HG02938 (cell line): ENCODE measurements at regions not wholly inside any gene's neighbourhood (a gene's known extent, or its start where the extent isn't known, plus 50 kb on each side); places are given as distances from the start of the nearest gene placed in this dataset.
A peak's percentile ranks its signal among the peaks of the same experiment; 100 is the strongest.

Experiments
- ATAC-seq: cut with Tn5 transposase; IDR thresholded peaks from one replicate; pipeline ENCODE4 v1.9.1; 2021; ENCODE audit warnings: mild to moderate bottlenecking, moderate library complexity; ENCODE audit not compliant: unreplicated experiment

GRCh38 chr2:65514555-65515195, 82.3 kb upstream of the SPRED2 start:
- ATAC-seq, result no peak

GRCh38 chr2:65512783-65513182, 80.4 kb upstream of the SPRED2 start:
- no peak for ATAC-seq

GRCh38 chr2:65511306-65511705, 78.9 kb upstream of the SPRED2 start:
- no peak for ATAC-seq

GRCh38 chr2:65508225-65508624, 75.8 kb upstream of the SPRED2 start:
- ATAC-seq, result no peak

GRCh38 chr2:65507102-65508069, 75.0 kb upstream of the SPRED2 start:
- ATAC-seq, result no peak

GRCh38 chr2:65504814-65505697, 72.7 kb upstream of the SPRED2 start:
- no peak for ATAC-seq

- no peak for ATAC-seq
Measured at GRCh38 chr2:65504201-65504600, 71.8 kb upstream of the SPRED2 start.

GRCh38 chr2:65503746-65504145, 71.3 kb upstream of the SPRED2 start:
- no peak for ATAC-seq

GRCh38 chr2:65501836-65502235, 69.4 kb upstream of the SPRED2 start:
- no peak for ATAC-seq

- ATAC-seq, result peak; percentile 54
Measured at GRCh38 chr2:65501074-65501473, 68.7 kb upstream of the SPRED2 start.

- ATAC-seq, result peak; percentile 58
Measured at GRCh38 chr2:65500310-65501040, 68.1 kb upstream of the SPRED2 start.

- ATAC-seq, result no peak
Measured at GRCh38 chr2:65499216-65499615, 66.8 kb upstream of the SPRED2 start.

GRCh38 chr2:65498396-65498795, 66.0 kb upstream of the SPRED2 start:
- ATAC-seq, result no peak

- no peak for ATAC-seq
Measured at GRCh38 chr2:65495251-65495877, 63.0 kb upstream of the SPRED2 start.

- ATAC-seq, result no peak
Measured at GRCh38 chr2:65494078-65494477, 61.7 kb upstream of the SPRED2 start.

- no peak for ATAC-seq
Measured at GRCh38 chr2:65491381-65491905, 59.0 kb upstream of the SPRED2 start.

GRCh38 chr2:65490222-65490621, 57.8 kb upstream of the SPRED2 start:
- ATAC-seq, result no peak

GRCh38 chr2:65489269-65489668, 56.9 kb upstream of the SPRED2 start:
- no peak for ATAC-seq

- no peak for ATAC-seq
Measured at GRCh38 chr2:65488527-65488926, 56.1 kb upstream of the SPRED2 start.

- ATAC-seq, result no peak
Measured at GRCh38 chr2:65487404-65487803, 55.0 kb upstream of the SPRED2 start.
